ENCODE measurements at regions not wholly inside any gene's neighbourhood (a gene's known extent, or its start where the extent isn't known, plus 50 kb on each side); places are given as distances from the start of the nearest gene placed in this dataset.

DNA sequence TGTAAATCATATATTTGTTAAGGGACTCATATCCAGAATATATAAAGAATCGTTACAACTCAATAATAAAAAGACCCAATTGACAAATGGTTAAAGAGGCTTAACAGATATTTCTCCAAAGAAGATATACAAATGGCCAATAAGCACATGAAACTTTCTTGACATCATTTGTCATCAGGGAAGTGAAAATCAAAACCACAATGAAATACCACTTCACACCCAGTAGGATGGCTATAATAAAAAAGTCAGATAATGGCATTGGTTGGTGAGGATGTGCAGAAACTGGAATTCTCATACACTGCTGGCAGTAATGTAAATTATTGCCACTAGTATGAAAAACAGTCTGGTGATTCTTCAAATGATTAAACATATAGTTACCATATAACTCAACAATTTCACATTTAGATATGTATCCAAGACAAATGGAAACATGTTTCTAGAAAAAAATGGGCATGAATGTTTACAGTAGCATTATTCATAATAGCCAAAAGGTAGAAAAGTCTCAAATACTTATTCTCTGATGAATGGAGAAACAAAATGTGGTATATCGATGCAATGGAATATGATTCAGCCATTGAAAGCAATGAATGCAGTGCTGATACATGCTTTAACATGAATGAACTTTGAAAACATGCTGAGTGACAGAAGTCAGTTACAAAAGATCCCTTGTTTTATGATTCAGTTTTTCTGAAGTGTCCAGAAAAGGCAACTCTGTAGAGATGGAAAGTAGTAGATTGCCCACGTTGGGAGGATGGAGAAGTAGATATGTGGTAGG lies 304.6 kb upstream of the ZEB2 start:
- TF ChIP-seq, protein P1, sequence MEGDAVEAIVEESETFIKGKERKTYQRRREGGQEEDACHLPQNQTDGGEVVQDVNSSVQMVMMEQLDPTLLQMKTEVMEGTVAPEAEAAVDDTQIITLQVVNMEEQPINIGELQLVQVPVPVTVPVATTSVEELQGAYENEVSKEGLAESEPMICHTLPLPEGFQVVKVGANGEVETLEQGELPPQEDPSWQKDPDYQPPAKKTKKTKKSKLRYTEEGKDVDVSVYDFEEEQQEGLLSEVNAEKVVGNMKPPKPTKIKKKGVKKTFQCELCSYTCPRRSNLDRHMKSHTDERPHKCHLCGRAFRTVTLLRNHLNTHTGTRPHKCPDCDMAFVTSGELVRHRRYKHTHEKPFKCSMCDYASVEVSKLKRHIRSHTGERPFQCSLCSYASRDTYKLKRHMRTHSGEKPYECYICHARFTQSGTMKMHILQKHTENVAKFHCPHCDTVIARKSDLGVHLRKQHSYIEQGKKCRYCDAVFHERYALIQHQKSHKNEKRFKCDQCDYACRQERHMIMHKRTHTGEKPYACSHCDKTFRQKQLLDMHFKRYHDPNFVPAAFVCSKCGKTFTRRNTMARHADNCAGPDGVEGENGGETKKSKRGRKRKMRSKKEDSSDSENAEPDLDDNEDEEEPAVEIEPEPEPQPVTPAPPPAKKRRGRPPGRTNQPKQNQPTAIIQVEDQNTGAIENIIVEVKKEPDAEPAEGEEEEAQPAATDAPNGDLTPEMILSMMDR (conservative IDR thresholded peaks at IDR 0.05; ENCODE audit: low read depth) = no peak
- POLR2A ChIA-PET (ENCODE audit: low non-redundant PET) = no interaction called here

DNA sequence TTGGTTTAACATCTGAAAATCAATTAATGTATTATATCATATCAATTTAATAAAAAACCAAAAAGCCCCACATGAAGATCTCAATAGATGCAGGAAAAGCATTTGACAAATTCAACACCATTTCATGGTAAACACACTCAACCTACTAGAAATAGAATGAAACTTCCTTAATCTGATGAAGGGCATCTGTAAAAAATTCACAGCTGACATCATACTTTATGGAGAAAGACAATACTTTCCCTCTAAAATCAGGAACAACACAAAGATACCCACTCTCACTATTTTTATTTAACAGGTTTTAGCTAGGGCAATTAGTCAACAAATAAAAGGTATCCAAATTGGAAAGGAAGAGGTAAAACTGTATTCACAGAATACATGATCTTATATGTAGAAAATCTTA lies 303.0 kb upstream of the ZEB2 start:
- DNase-seq (ENCODE audit: low spot score) = no peak
- POLR2A ChIA-PET (ENCODE audit: low non-redundant PET) = no interaction called here
- TF ChIP-seq, protein P1 (conservative IDR thresholded peaks at IDR 0.05; ENCODE audit: low read depth) = no peak
- no peak overlapping the region for H3K27ac ChIP-seq
- CTCF ChIA-PET = no interaction called here

More for the DNA sequence above, 304.6 kb upstream of the ZEB2 start:
- CTCF ChIA-PET = interaction anchor here (0.6 kb wide), 1 partner anchor 28 kb away, joined by 6 read pairs; no protein-coding TSS in a partner anchor
- no peak for DNase-seq (ENCODE audit: low spot score)
- H3K27ac ChIP-seq = no peak overlapping the region

DNA sequence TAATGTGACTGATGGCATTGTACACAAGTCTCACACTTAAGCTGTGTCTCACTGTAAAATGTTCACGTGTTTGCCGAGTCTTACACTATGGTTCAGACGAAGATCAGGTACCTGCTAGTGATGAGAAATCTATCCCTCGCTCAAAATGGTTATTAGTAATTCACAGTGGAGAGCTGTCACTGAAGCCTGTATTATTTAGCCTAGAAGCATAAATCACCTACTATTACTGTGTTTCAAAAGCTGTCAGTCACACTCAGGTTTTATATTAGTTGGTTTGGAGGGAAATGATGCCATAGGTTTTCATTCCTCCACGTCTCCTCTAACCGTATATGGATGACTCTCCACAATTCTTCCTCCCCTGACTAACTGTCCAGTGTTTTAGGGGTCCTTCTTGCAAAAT lies 292.4 kb upstream of the ZEB2 start:
- DNase-seq (ENCODE audit: low spot score) = no peak
- TF ChIP-seq, protein P1 (conservative IDR thresholded peaks at IDR 0.05; ENCODE audit: low read depth) = no peak
- ChIA-PET POLR2A (ENCODE audit: low non-redundant PET) (no interaction called here), CTCF (no interaction called here)
- no peak overlapping the region for H3K27ac ChIP-seq

DNA sequence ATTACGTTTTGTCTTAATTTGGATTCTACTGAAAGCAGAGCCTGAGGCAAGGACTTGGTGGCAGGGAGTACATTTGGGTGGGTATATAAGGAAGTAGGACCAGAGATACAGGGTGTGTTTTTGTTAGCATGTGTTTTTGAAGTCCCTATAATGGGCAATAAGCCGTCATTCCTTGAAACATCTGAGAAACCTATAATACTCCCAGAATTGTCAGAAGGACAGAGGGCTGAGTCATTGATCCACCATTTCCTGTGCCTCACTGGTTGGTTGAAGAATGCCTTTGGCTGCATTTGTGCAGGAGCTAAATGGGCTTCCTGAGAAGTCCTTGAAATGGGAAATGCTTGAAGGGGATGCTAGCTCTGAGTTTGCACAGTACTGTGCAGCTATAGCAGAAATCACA lies 281.8 kb upstream of the ZEB2 start:
- peak; percentile 29 for DNase-seq (ENCODE audit: low spot score)
- ChIA-PET CTCF (no interaction called here), POLR2A (ENCODE audit: low non-redundant PET) (no interaction called here)
- TF ChIP-seq, protein P1 (conservative IDR thresholded peaks at IDR 0.05; ENCODE audit: low read depth) = no peak
- no peak overlapping the region for H3K27ac ChIP-seq

DNA sequence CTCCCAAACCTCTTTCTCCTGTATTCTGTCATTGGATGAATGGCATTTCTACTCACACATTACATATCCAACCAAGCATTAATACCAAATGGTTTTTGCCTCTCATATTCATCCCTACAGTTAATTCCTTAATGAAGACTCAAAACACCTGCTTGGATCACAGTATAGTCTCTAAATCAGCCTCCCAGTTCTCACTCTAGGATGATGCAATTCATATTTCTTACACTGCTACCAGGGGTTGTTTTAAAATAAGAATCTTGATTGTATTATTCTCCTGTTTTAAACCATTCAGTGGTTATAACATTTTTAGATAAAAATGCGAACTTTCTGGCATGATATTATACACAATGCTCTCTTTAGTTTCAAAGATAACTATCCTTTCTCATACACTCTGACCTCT lies 281.4 kb upstream of the ZEB2 start:
- ChIA-PET POLR2A (ENCODE audit: low non-redundant PET) (no interaction called here), CTCF (no interaction called here)
- TF ChIP-seq, protein P1 (conservative IDR thresholded peaks at IDR 0.05; ENCODE audit: low read depth) = no peak
- H3K27ac ChIP-seq = no peak overlapping the region
- no peak for DNase-seq (ENCODE audit: low spot score)

DNA sequence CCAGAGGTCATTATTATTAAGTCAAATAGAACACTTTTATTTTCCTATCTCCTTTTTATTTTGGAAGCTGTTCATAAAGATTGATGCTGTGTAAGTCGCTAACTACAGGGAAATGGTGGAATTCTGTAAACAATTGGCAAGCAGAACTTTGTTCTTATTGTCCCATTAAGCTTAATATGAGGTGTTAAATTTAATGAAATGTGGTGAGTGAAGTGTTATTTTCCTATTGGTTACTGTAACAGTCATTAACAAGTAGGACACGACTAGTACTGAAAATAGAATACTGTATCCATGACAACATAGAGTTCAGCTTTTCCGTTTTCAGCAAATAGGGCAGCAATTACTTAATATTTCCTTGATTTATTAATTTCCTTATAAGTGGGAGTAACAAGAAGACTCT lies 279.1 kb upstream of the ZEB2 start:
- TF ChIP-seq, protein P1 (conservative IDR thresholded peaks at IDR 0.05; ENCODE audit: low read depth) = no peak
- H3K27ac ChIP-seq = no peak overlapping the region
- POLR2A ChIA-PET (ENCODE audit: low non-redundant PET) = no interaction called here
- DNase-seq (ENCODE audit: low spot score) = no peak
- CTCF ChIA-PET = no interaction called here
